Fibroblast of lung (primary cell): ENCODE measurements at regions not wholly inside any gene's neighbourhood (a gene's known extent, or its start where the extent isn't known, plus 50 kb on each side); places are given as distances from the start of the nearest gene placed in this dataset.

Experiments
- DNase-seq, 2 donors: peaks; one replicate each; pipeline versions ENCODE4 v3.0.0 to v3.0.0-alpha.2; 2010; ENCODE audit warnings: low read depth in 2 of 2
- H2AFZ ChIP-seq: 2 replicates; pipeline ENCODE4 v1.5.1; 2012; ENCODE audit warnings: low read length, control low read depth, inconsistent platforms
- H3K27ac ChIP-seq: 2 replicates; pipeline ENCODE4 v1.5.1; 2011; ENCODE audit warnings: low read length, control low read depth; ENCODE audit not compliant: insufficient read depth
- H3K27me3 ChIP-seq: 2 replicates; pipeline ENCODE4 v1.5.1; 2011; ENCODE audit warnings: mild to moderate bottlenecking, low read length; ENCODE audit not compliant: control insufficient read depth, insufficient read depth
- H3K36me3 ChIP-seq: 2 replicates; pipeline ENCODE4 v1.5.1; 2011; ENCODE audit warnings: low read length; ENCODE audit not compliant: control insufficient read depth, insufficient read depth
- H3K4me1 ChIP-seq: 2 replicates; pipeline ENCODE4 v1.5.1; 2011; ENCODE audit warnings: low read length; ENCODE audit not compliant: control insufficient read depth, insufficient read depth; ENCODE audit errors: extremely low read depth
- H3K4me2 ChIP-seq: 2 replicates; pipeline ENCODE4 v1.5.1; 2011; ENCODE audit warnings: low read length, control low read depth; ENCODE audit not compliant: insufficient read depth; ENCODE audit errors: extremely low read depth
- H3K4me3 ChIP-seq, 4 experiments: fragments of 200-600 bp in 1 of 4; sonication (generic) in 1 of 4; replicated peaks in 1 of 4; 2 replicates each; pipeline ENCODE4 v1.5.1; 2011 to 2016; ENCODE audit warnings: low read length in 4 of 4, low read depth in 3 of 4, mild to moderate bottlenecking in 3 of 4, control low read depth in 2 of 4, inconsistent platforms in 1 of 4, mixed read lengths in 1 of 4; ENCODE audit not compliant: insufficient read depth in 1 of 4; ENCODE audit errors: control extremely low read depth in 1 of 4
- H3K79me2 ChIP-seq: 2 replicates; pipeline ENCODE4 v1.5.1; 2012; ENCODE audit warnings: mild to moderate bottlenecking, low read length, inconsistent platforms; ENCODE audit not compliant: control insufficient read depth, insufficient read depth
- H3K9ac ChIP-seq: 2 replicates; pipeline ENCODE4 v1.5.1; 2011; ENCODE audit warnings: mild to moderate bottlenecking, low read length, control low read depth; ENCODE audit not compliant: insufficient read depth
- H3K9me3 ChIP-seq: 2 replicates; pipeline ENCODE4 v1.5.1; 2012; ENCODE audit warnings: low read depth, low read length; ENCODE audit not compliant: control insufficient read depth, insufficient read depth
- H4K20me1 ChIP-seq: 2 replicates; pipeline ENCODE4 v1.5.1; 2011; ENCODE audit warnings: low read length; ENCODE audit not compliant: control insufficient read depth, insufficient read depth; ENCODE audit errors: extremely low read depth
- CTCF ChIP-seq, 2 donors: IDR thresholded peaks in 1 of 2; conservative IDR thresholded peaks in 1 of 2; 1 replicate in 1 of 2; 2 replicates in 1 of 2; pipeline ENCODE4 v1.5.1; 2011 to 2012; ENCODE audit warnings: low read length in 2 of 2, control low read depth in 1 of 2, inconsistent platforms in 1 of 2, low read depth in 1 of 2, mild to moderate bottlenecking in 1 of 2
- EZH2 ChIP-seq: IDR thresholded peaks from 2 replicates; pipeline ENCODE4 v1.5.1; 2012; ENCODE audit warnings: low read length, control low read depth, mild to moderate bottlenecking; ENCODE audit errors: missing control alignments

DNA sequence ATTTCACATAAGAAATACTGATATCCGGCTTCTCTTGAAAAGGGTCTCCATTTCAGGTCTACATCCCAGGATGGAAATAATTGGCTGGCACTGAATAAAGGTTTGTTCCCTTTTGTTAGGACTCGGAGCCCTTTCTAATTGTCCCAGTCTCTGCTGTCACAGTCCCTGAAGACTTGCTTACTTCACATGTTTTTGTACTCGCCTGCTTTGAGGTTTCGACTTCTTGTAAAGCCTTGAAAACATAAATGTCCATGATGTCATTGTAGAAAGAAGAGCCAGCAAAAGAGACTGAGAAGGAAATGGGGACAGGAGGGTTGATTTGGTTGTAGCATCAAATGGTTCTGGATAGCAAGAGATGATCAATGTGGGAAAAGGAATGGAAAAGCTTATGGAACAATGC is 963.4 kb upstream of the SEMA6D start:
- no peak overlapping the region for H3K9ac ChIP-seq
- H3K4me1 ChIP-seq, result no peaks in the 10 kb centered on the region
- TF ChIP-seq CTCF (conservative IDR thresholded peaks at IDR 0.05 in 1 of 2, IDR thresholded peaks at IDR 0.05 in 1 of 2; ENCODE audit: low read depth in 1 of 2, low read length in 2 of 2), result no peak
- no peak for TF ChIP-seq EZH2
- H2AFZ ChIP-seq, result no peak overlapping the region
- no peak overlapping the region for H3K27ac ChIP-seq
- H3K79me2 ChIP-seq, result no peaks in the 10 kb centered on the region
- no peaks in the 10 kb centered on the region for H3K9me3 ChIP-seq
- H3K4me2 ChIP-seq, result no peak overlapping the region
- no peak overlapping the region for H3K4me3 ChIP-seq
- no peaks in the 10 kb centered on the region for H3K36me3 ChIP-seq
- DNase-seq, result no peak
- no peaks in the 10 kb centered on the region for H3K27me3 ChIP-seq
- H4K20me1 ChIP-seq, result no peaks in the 10 kb centered on the region

- Histone ChIP-seq H3K27me3 (no peaks in the 10 kb centered on the region), H3K36me3 (no peaks in the 10 kb centered on the region), H3K9me3 (no peaks in the 10 kb centered on the region), H2AFZ (no peak overlapping the region), H3K9ac (no peak overlapping the region), H4K20me1 (no peaks in the 10 kb centered on the region), H3K4me3 (no peak overlapping the region), H3K27ac (no peak overlapping the region), H3K79me2 (no peaks in the 10 kb centered on the region), H3K4me2 (no peak overlapping the region), H3K4me1 (no peaks in the 10 kb centered on the region)
- DNase-seq, result no peak
- no peak for TF ChIP-seq EZH2
- no peak for TF ChIP-seq CTCF (conservative IDR thresholded peaks at IDR 0.05 in 1 of 2, IDR thresholded peaks at IDR 0.05 in 1 of 2; ENCODE audit: low read depth in 1 of 2, low read length in 2 of 2)
Measured at GRCh38 chr15:46763091-46763490, 954.2 kb upstream of the SEMA6D start.

DNA sequence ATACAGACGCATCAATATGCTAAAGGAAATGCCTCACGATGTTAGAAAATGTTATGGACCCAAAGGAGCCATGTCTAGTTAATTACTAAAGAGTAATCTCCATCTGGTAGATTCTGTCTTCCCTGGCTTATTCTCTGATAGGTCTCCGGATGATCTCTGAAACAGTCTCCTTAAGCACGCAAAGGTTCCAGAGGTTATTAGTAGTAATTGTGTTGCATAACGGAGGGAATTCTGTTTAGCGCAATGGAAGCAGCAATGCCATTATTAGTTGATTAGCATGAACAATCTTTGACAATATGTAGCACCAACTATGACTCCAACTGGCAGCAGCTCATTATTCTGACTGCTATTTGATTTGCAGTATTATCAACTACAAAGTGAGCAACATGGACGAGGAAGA is 952.5 kb upstream of the SEMA6D start:
- Histone ChIP-seq H3K4me3 (no peak overlapping the region), H4K20me1 (no peaks in the 10 kb centered on the region), H3K36me3 (no peaks in the 10 kb centered on the region), H3K9me3 (no peaks in the 10 kb centered on the region), H3K27me3 (no peaks in the 10 kb centered on the region), H2AFZ (no peak overlapping the region), H3K27ac (no peak overlapping the region), H3K4me2 (no peak overlapping the region), H3K4me1 (no peaks in the 10 kb centered on the region), H3K79me2 (no peaks in the 10 kb centered on the region), H3K9ac (no peak overlapping the region)
- TF ChIP-seq EZH2 (no peak), CTCF (conservative IDR thresholded peaks at IDR 0.05 in 1 of 2, IDR thresholded peaks at IDR 0.05 in 1 of 2; ENCODE audit: low read depth in 1 of 2, low read length in 2 of 2) (no peak)
- no peak for DNase-seq
